DMS53 treated with DMSO at 0.1 percent for 48 hours (cell line): ENCODE measurements at regions not wholly inside any gene's neighbourhood (a gene's known extent, or its start where the extent isn't known, plus 50 kb on each side); places are given as distances from the start of the nearest gene placed in this dataset.
A peak's percentile ranks its signal among the peaks of the same experiment; 100 is the strongest.
"Not testable (repeated sequence)": the region's sequence is repeated elsewhere in the genome, so short reads cannot be mapped to it uniquely, and the experiment has no call there.

Source experiments
- DNase-seq: peaks from one replicate; lab custom pipeline; 2025; ENCODE audit not compliant: unreplicated experiment; lab: John Stamatoyannopoulos, UW

GRCh38 chr6:97347111-97347510 lies 64.1 kb upstream of the MMS22L start:
- no peak for DNase-seq

GRCh38 chr6:97361286-97361685 lies 78.3 kb upstream of the MMS22L start:
- DNase-seq: no peak

GRCh38 chr6:97364327-97364726 lies 81.3 kb upstream of the MMS22L start:
- DNase-seq: no peak

- not testable (repeated sequence) for DNase-seq
Observed at GRCh38 chr6:97382071-97382470, 99.1 kb upstream of the MMS22L start.

- no peak for DNase-seq
Observed at GRCh38 chr6:97392735-97393134, 109.7 kb upstream of the MMS22L start.

- DNase-seq: peak; percentile 67
Observed at GRCh38 chr6:97394160-97394748, 111.2 kb upstream of the MMS22L start.

- DNase-seq: no peak
Observed at GRCh38 chr6:97396880-97397279, 113.9 kb upstream of the MMS22L start.

- no peak for DNase-seq
Observed at GRCh38 chr6:97399208-97399607, 116.2 kb upstream of the MMS22L start.

- no peak for DNase-seq
Observed at GRCh38 chr6:97401533-97401932, 118.5 kb upstream of the MMS22L start.

GRCh38 chr6:97405818-97406409 lies 122.9 kb upstream of the MMS22L start:
- no peak for DNase-seq

GRCh38 chr6:97406633-97407032 lies 123.6 kb upstream of the MMS22L start:
- no peak for DNase-seq

GRCh38 chr6:97411610-97412009 lies 128.6 kb upstream of the MMS22L start:
- no peak for DNase-seq

GRCh38 chr6:97412511-97412910 lies 129.5 kb upstream of the MMS22L start:
- DNase-seq: no peak

GRCh38 chr6:97422171-97422570 lies 139.2 kb upstream of the MMS22L start:
- DNase-seq: no peak

GRCh38 chr6:97423190-97423589 lies 140.2 kb upstream of the MMS22L start:
- DNase-seq: no peak

- no peak for DNase-seq
Observed at GRCh38 chr6:97427648-97428047, 144.6 kb upstream of the MMS22L start.

- peak; percentile 2 for DNase-seq
Observed at GRCh38 chr6:97437087-97437486, 154.1 kb upstream of the MMS22L start.

GRCh38 chr6:97438011-97438671 lies 155.1 kb upstream of the MMS22L start:
- no peak for DNase-seq

- peak; percentile 53 for DNase-seq
Observed at GRCh38 chr6:97440590-97441176, 157.7 kb upstream of the MMS22L start.

- DNase-seq: no peak
Observed at GRCh38 chr6:97443408-97444080, 160.5 kb upstream of the MMS22L start.

- DNase-seq: no peak
Observed at GRCh38 chr6:97445407-97445806, 162.4 kb upstream of the MMS22L start.
